NOMO-1 (cell line): ENCODE measurements at regions not wholly inside any gene's neighbourhood (a gene's known extent, or its start where the extent isn't known, plus 50 kb on each side); places are given as distances from the start of the nearest gene placed in this dataset.

ENCODE experiments used
- DNase-seq, 2 experiments: peaks; one replicate each; lab custom pipeline; 2025; ENCODE audit not compliant: unreplicated experiment in 2 of 2; lab: John Stamatoyannopoulos, UW

GRCh38 chr3:187926620-187927019 lies 181.4 kb upstream of the BCL6 start:
- no peak for DNase-seq

GRCh38 chr3:187927565-187927964 lies 182.3 kb upstream of the BCL6 start:
- no peak for DNase-seq

- no peak for DNase-seq
Measured at GRCh38 chr3:187929112-187929816, 184.0 kb upstream of the BCL6 start.

GRCh38 chr3:187930021-187930420 lies 184.8 kb upstream of the BCL6 start:
- no peak for DNase-seq

- no peak for DNase-seq
Measured at GRCh38 chr3:187931101-187931500, 185.8 kb upstream of the BCL6 start.

GRCh38 chr3:187931770-187932278 lies 186.6 kb upstream of the BCL6 start:
- no peak for DNase-seq

GRCh38 chr3:187932530-187932929 lies 187.3 kb upstream of the BCL6 start:
- no peak for DNase-seq

GRCh38 chr3:187935623-187936156 lies 190.4 kb upstream of the BCL6 start:
- peak; percentile 83 to 93 for DNase-seq

GRCh38 chr3:187936676-187937075 lies 191.4 kb upstream of the BCL6 start:
- DNase-seq: no peak

- no peak for DNase-seq
Measured at GRCh38 chr3:187939891-187940290, 194.6 kb upstream of the BCL6 start.

GRCh38 chr3:187941135-187941847 lies 196.0 kb upstream of the BCL6 start:
- no peak for DNase-seq

GRCh38 chr3:187941848-187942194 lies 196.6 kb upstream of the BCL6 start:
- no peak for DNase-seq

GRCh38 chr3:187942658-187943241 lies 197.5 kb upstream of the BCL6 start:
- DNase-seq: no peak

- DNase-seq: no peak
Measured at GRCh38 chr3:187943677-187944389, 198.6 kb upstream of the BCL6 start.

- peak in 1 of 2 experiments; percentile 49 for DNase-seq
Measured at GRCh38 chr3:187944390-187945179, 199.3 kb upstream of the BCL6 start.

- no peak for DNase-seq
Measured at GRCh38 chr3:187945374-187945773, 200.1 kb upstream of the BCL6 start.

GRCh38 chr3:187946163-187946691 lies 201.0 kb upstream of the BCL6 start:
- no peak for DNase-seq

- DNase-seq: peak in 1 of 2 experiments; percentile 28
Measured at GRCh38 chr3:187946981-187947380, 201.7 kb upstream of the BCL6 start.

GRCh38 chr3:187947927-187948682 lies 202.8 kb upstream of the BCL6 start:
- no peak for DNase-seq
